ENCODE measurements at regions not wholly inside any gene's neighbourhood (a gene's known extent, or its start where the extent isn't known, plus 50 kb on each side); places are given as distances from the start of the nearest gene placed in this dataset.

- TF ChIP-seq, protein P1, sequence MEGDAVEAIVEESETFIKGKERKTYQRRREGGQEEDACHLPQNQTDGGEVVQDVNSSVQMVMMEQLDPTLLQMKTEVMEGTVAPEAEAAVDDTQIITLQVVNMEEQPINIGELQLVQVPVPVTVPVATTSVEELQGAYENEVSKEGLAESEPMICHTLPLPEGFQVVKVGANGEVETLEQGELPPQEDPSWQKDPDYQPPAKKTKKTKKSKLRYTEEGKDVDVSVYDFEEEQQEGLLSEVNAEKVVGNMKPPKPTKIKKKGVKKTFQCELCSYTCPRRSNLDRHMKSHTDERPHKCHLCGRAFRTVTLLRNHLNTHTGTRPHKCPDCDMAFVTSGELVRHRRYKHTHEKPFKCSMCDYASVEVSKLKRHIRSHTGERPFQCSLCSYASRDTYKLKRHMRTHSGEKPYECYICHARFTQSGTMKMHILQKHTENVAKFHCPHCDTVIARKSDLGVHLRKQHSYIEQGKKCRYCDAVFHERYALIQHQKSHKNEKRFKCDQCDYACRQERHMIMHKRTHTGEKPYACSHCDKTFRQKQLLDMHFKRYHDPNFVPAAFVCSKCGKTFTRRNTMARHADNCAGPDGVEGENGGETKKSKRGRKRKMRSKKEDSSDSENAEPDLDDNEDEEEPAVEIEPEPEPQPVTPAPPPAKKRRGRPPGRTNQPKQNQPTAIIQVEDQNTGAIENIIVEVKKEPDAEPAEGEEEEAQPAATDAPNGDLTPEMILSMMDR (IDR thresholded peaks at IDR 0.05; ENCODE audit: borderline replicate concordance, extremely low read depth, low read length, poor library complexity, severe bottlenecking) = no peak
- TF ChIP-seq EZH2 (IDR thresholded peaks at IDR 0.05; ENCODE audit: borderline replicate concordance, low read depth, low read length, severe bottlenecking) = no peak
Observed at GRCh38 chr18:70414315-70414900, 125.6 kb downstream of the SOCS6 start.
